IMR-90 (cell line): ENCODE measurements at regions not wholly inside any gene's neighbourhood (a gene's known extent, or its start where the extent isn't known, plus 50 kb on each side); places are given as distances from the start of the nearest gene placed in this dataset.

Source experiments
- ATAC-seq: fragments of 200-7000 bp; cut with Tn5 transposase; 2 replicates; pipeline ENCODE4 v1.9.1; 2020; ENCODE audit warnings: low read depth, mild to moderate bottlenecking, moderate library complexity
- BruUV-seq: library from RNA; stranded (reverse); fragments of 400-500 nt; replicated peaks from 2 replicates; lab custom pipeline; 2021; lab: Mats Ljungman, UMichigan
- CTCF ChIA-PET: fragments of 300-600 bp; formaldehyde crosslinking; extraction: SDS; loops from one replicate; lab custom pipeline; 2021; ENCODE audit warnings: antibody characterized with exemption; lab: Yijun Ruan, JAX
- POLR2A ChIA-PET: fragments of 300-600 bp; sonication (Branson Sonifier 250); formaldehyde crosslinking; loops from one replicate; lab custom pipeline; 2022; ENCODE audit warnings: antibody characterized with exemption; ENCODE audit not compliant: unreplicated experiment; lab: Charles Lee
- DNase-seq: peaks from one replicate; pipeline ENCODE4 v3.0.0; 2013
- H2AFZ ChIP-seq: replicated peaks from 2 replicates; pipeline ENCODE3; 2013; ENCODE audit warnings: low read length, mild to moderate bottlenecking; ENCODE audit not compliant: poor library complexity
- H2AK5ac ChIP-seq: 2 replicates; pipeline ENCODE4 v1.6.1; 2013; ENCODE audit warnings: low read depth, low read length, inconsistent platforms
- H2AK9ac ChIP-seq: replicated peaks from 2 replicates; pipeline ENCODE3; 2013; ENCODE audit warnings: mild to moderate bottlenecking, low read depth, low read length, moderate library complexity; ENCODE audit not compliant: poor library complexity
- H2BK120ac ChIP-seq: 2 replicates; pipeline ENCODE4 v1.6.1; 2013; ENCODE audit warnings: low read depth, low read length, inconsistent platforms
- H2BK15ac ChIP-seq: 3 replicates; pipeline ENCODE4 v1.6.1; 2013; ENCODE audit warnings: low read depth, low read length, inconsistent platforms
- H2BK20ac ChIP-seq: 2 replicates; pipeline ENCODE4 v1.6.1; 2013; ENCODE audit warnings: low read depth, mild to moderate bottlenecking, inconsistent platforms, low read length, moderate library complexity
- H2BK5ac ChIP-seq: 2 replicates; pipeline ENCODE4 v1.6.1; 2013; ENCODE audit warnings: mild to moderate bottlenecking, low read depth, low read length, inconsistent platforms; ENCODE audit not compliant: poor library complexity, severe bottlenecking
- H3K14ac ChIP-seq: replicated peaks from 2 replicates; pipeline ENCODE4 v1.6.1; 2013; ENCODE audit warnings: low read depth, low read length, inconsistent platforms
- H3K18ac ChIP-seq: 2 replicates; pipeline ENCODE4 v1.6.1; 2013; ENCODE audit warnings: low read depth, low read length, control low read depth
- H3K23ac ChIP-seq: 2 replicates; pipeline ENCODE4 v1.6.1; 2013; ENCODE audit warnings: low read depth, low read length, inconsistent platforms
- H3K27ac ChIP-seq: 2 replicates; pipeline ENCODE4 v1.5.1; 2013; ENCODE audit warnings: mild to moderate bottlenecking, control low read depth, low read length; ENCODE audit not compliant: insufficient read depth
- H3K27me3 ChIP-seq: 2 replicates; pipeline ENCODE4 v1.6.1; 2013; ENCODE audit warnings: low read length; ENCODE audit not compliant: control insufficient read depth, insufficient read depth
- H3K36me3 ChIP-seq: 2 replicates; pipeline ENCODE4 v1.6.1; 2013; ENCODE audit warnings: low read length, mixed read lengths; ENCODE audit not compliant: control insufficient read depth, insufficient read depth
- H3K4ac ChIP-seq: 2 replicates; pipeline ENCODE4 v1.6.1; 2013; ENCODE audit warnings: low read depth, low read length, inconsistent platforms
- H3K4me1 ChIP-seq: 2 replicates; pipeline ENCODE4 v1.6.1; 2013; ENCODE audit warnings: low read length, mixed read lengths; ENCODE audit not compliant: control insufficient read depth, insufficient read depth
- H3K4me2 ChIP-seq: 2 replicates; pipeline ENCODE4 v1.6.1; 2013; ENCODE audit warnings: low read depth, mild to moderate bottlenecking, control low read depth, low read length, moderate library complexity
- H3K4me3 ChIP-seq: 2 replicates; pipeline ENCODE4 v1.5.1; 2013; ENCODE audit warnings: low read depth, mild to moderate bottlenecking, control low read depth, low read length, moderate library complexity; ENCODE audit not compliant: insufficient read depth
- H3K56ac ChIP-seq: 2 replicates; pipeline ENCODE4 v1.6.1; 2013; ENCODE audit warnings: low read length, inconsistent platforms; ENCODE audit not compliant: insufficient read depth; ENCODE audit errors: extremely low read depth
- H3K79me1 ChIP-seq, 2 experiments: 2 replicates each; pipeline ENCODE4 v1.6.1; 2013; ENCODE audit warnings: low read length in 2 of 2, inconsistent platforms in 1 of 2, low read depth in 1 of 2
- H3K9ac ChIP-seq: 2 replicates; pipeline ENCODE4 v1.6.1; 2013; ENCODE audit warnings: low read depth, low read length, control low read depth
- H3K9me1 ChIP-seq: 2 replicates; pipeline ENCODE4 v1.6.1; 2013; ENCODE audit warnings: low read length, inconsistent platforms; ENCODE audit not compliant: insufficient read depth
- H3K9me3 ChIP-seq: 2 replicates; pipeline ENCODE4 v1.6.1; 2013; ENCODE audit warnings: low read length; ENCODE audit not compliant: control insufficient read depth, insufficient read depth
- H4K20me1 ChIP-seq: 2 replicates; pipeline ENCODE4 v1.6.1; 2013; ENCODE audit warnings: low read length, inconsistent platforms; ENCODE audit not compliant: insufficient read depth
- H4K5ac ChIP-seq: 2 replicates; pipeline ENCODE4 v1.6.1; 2013; ENCODE audit warnings: mild to moderate bottlenecking, low read depth, low read length, control low read depth
- H4K8ac ChIP-seq, 2 experiments: 2 replicates each; pipeline ENCODE4 v1.6.1; 2013; ENCODE audit warnings: low read depth in 2 of 2, low read length in 2 of 2, control low read depth in 1 of 2, inconsistent platforms in 1 of 2
- H4K91ac ChIP-seq: 2 replicates; pipeline ENCODE4 v1.6.1; 2013; ENCODE audit warnings: low read depth, low read length, inconsistent platforms; ENCODE audit not compliant: insufficient read depth
- BHLHE40 ChIP-seq: fragments of 150-350 bp; IDR thresholded peaks from 2 replicates; pipeline ENCODE4 v1.6.1; 2016; ENCODE audit warnings: mild to moderate bottlenecking, low read depth, low read length
- CHD1 ChIP-seq: IDR thresholded peaks from 2 replicates; pipeline ENCODE4 v1.6.1; 2012; ENCODE audit warnings: low read depth, low read length, improper control_type of control experiment
- FOS ChIP-seq: fragments of 150-350 bp; IDR thresholded peaks from 2 replicates; pipeline ENCODE4 v1.6.1; 2016; ENCODE audit warnings: low read depth, low read length
- MAFK ChIP-seq: IDR thresholded peaks from 2 replicates; pipeline ENCODE4 v1.6.1; 2012; ENCODE audit warnings: low read depth, low read length, improper control_type of control experiment
- RAD21 ChIP-seq: IDR thresholded peaks from 2 replicates; pipeline ENCODE4 v1.6.1; 2012; ENCODE audit warnings: low read length, improper control_type of control experiment
- RFX5 ChIP-seq: IDR thresholded peaks from 2 replicates; pipeline ENCODE4 v1.8.0; 2012; ENCODE audit warnings: low read depth, mild to moderate bottlenecking, low read length, moderate library complexity
- USF2 ChIP-seq: fragments of 150-350 bp; IDR thresholded peaks from 2 replicates; pipeline ENCODE4 v1.6.1; 2017; ENCODE audit warnings: mild to moderate bottlenecking, antibody characterized with exemption, low read length, low read depth
- WGBS, 2 experiments: methylation state at CpG; one replicate each; pipeline versions ENCODE4 v1.1.5 to v1.1.7; 2013; ENCODE audit warnings: missing lambda C conversion rate in 2 of 2; ENCODE audit not compliant: insufficient read length in 1 of 2; ENCODE audit errors: extremely low coverage in 2 of 2; 5-methylcytosine and 5-hydroxymethylcytosine counted together
- dilution Hi-C: fragments of 300-500 bp; cut with HindIII; formaldehyde crosslinking; loops from one replicate; pipeline ENCODE4 v1.14.3; 2018; ENCODE audit warnings: low sequenced_read_pairs; ENCODE audit not compliant: unreplicated experiment
- in situ Hi-C: fragments of 300-500 bp; cut with MboI; formaldehyde crosslinking; loops from 3 replicates; pipeline ENCODE4 v1.14.3; 2019; ENCODE audit warnings: low sequenced_read_pairs, inconsistent platforms, mixed read lengths
- intact Hi-C: fragments of 100-400 bp; cut with micrococcal nuclease; formaldehyde crosslinking; loops from 2 replicates; pipeline ENCODE4 v1.10.0; 2022

- Histone ChIP-seq H3K9me1 (no peaks in the 10 kb centered on the region), H2AFZ (no peak overlapping the region), H2BK5ac (no peak overlapping the region), H3K36me3 (no peaks in the 10 kb centered on the region), H3K23ac (no peak overlapping the region), H3K4me1 (no peaks in the 10 kb centered on the region), H4K91ac (no peak overlapping the region), H4K5ac (no peak overlapping the region), H4K8ac (no peak overlapping the region), H4K20me1 (no peaks in the 10 kb centered on the region), H3K4ac (no peak overlapping the region), H2AK9ac (no peak overlapping the region), H3K4me3 (no peak overlapping the region), H3K9ac (no peak overlapping the region), H2BK20ac (no peak overlapping the region), H3K79me1 (no peaks in the 10 kb centered on the region), H3K4me2 (no peak overlapping the region), H2BK15ac (no peak overlapping the region), H3K56ac (no peak overlapping the region), H3K9me3 (0 out of 2 replicates have a peak, but pooled peaks cover 2% of the 10 kb centered on the region), H3K27me3 (no peaks in the 10 kb centered on the region), H3K27ac (no peak overlapping the region), H3K14ac (no peak overlapping the region), H2AK5ac (no peak overlapping the region), H3K18ac (no peak overlapping the region), H2BK120ac (no peak overlapping the region)
- ChIA-PET CTCF (no interaction called here), POLR2A (no interaction called here)
- intact Hi-C loops, result no loop called here
- no TSS peak for BruUV-seq
- no peak for TF ChIP-seq RFX5
- no peak for TF ChIP-seq BHLHE40
- TF ChIP-seq CHD1, result no peak
- TF ChIP-seq MAFK, result no peak
- no peak for TF ChIP-seq RAD21
- TF ChIP-seq USF2, result no peak
- TF ChIP-seq FOS, result no peak
- WGBS, 2 experiments, result no CpG with 5 or more reads among the region's 1 CpG
- in situ Hi-C loops, result no loop called here
- dilution Hi-C loops, result no loop called here
- ATAC-seq (no peak), DNase-seq (no peak)
These were observed 113.2 kb upstream of the PPFIA2 start for GRCh38 chr12:81872400-81872799.
